ENCODE measurements at regions not wholly inside any gene's neighbourhood (a gene's known extent, or its start where the extent isn't known, plus 50 kb on each side); places are given as distances from the start of the nearest gene placed in this dataset.

GRCh38 chr9:81391457-81391825, 297.9 kb downstream of the TLE1 start:
- DNase-seq (ENCODE audit: low read depth), result no peak

- peak; percentile 34 for DNase-seq (ENCODE audit: low read depth)
Measured at GRCh38 chr9:81390792-81391456, 298.4 kb downstream of the TLE1 start.

GRCh38 chr9:81389569-81389993, 299.8 kb downstream of the TLE1 start:
- peak; percentile 99 for DNase-seq (ENCODE audit: low read depth)

- no peak for DNase-seq (ENCODE audit: low read depth)
Measured at GRCh38 chr9:81388831-81389230, 300.5 kb downstream of the TLE1 start.

GRCh38 chr9:81387360-81388106, 301.8 kb downstream of the TLE1 start:
- no peak for DNase-seq (ENCODE audit: low read depth)

GRCh38 chr9:81384911-81385310, 304.4 kb downstream of the TLE1 start:
- DNase-seq (ENCODE audit: low read depth), result no peak

- DNase-seq (ENCODE audit: low read depth), result no peak
Measured at GRCh38 chr9:81382281-81382680, 307.1 kb downstream of the TLE1 start.

- no peak for DNase-seq (ENCODE audit: low read depth)
Measured at GRCh38 chr9:81381694-81382093, 307.7 kb downstream of the TLE1 start.

- DNase-seq (ENCODE audit: low read depth), result peak; percentile 82
Measured at GRCh38 chr9:81380504-81381359, 308.6 kb downstream of the TLE1 start.

- DNase-seq (ENCODE audit: low read depth), result no peak
Measured at GRCh38 chr9:81379655-81380054, 309.7 kb downstream of the TLE1 start.

- no peak for DNase-seq (ENCODE audit: low read depth)
Measured at GRCh38 chr9:81377921-81378320, 311.4 kb downstream of the TLE1 start.

GRCh38 chr9:81377320-81377719, 312.0 kb downstream of the TLE1 start:
- DNase-seq (ENCODE audit: low read depth), result no peak

- DNase-seq (ENCODE audit: low read depth), result no peak
Measured at GRCh38 chr9:81375187-81376100, 313.9 kb downstream of the TLE1 start.

GRCh38 chr9:81374459-81375186, 314.7 kb downstream of the TLE1 start:
- DNase-seq (ENCODE audit: low read depth), result no peak

- no peak for DNase-seq (ENCODE audit: low read depth)
Measured at GRCh38 chr9:81373294-81373693, 316.1 kb downstream of the TLE1 start.

GRCh38 chr9:81372628-81373191, 316.6 kb downstream of the TLE1 start:
- no peak for DNase-seq (ENCODE audit: low read depth)

GRCh38 chr9:81371824-81372223, 317.5 kb downstream of the TLE1 start:
- DNase-seq (ENCODE audit: low read depth), result no peak

- no peak for DNase-seq (ENCODE audit: low read depth)
Measured at GRCh38 chr9:81370650-81371049, 318.7 kb downstream of the TLE1 start.

- DNase-seq (ENCODE audit: low read depth), result no peak
Measured at GRCh38 chr9:81370096-81370495, 319.3 kb downstream of the TLE1 start.

GRCh38 chr9:81369121-81369520, 320.2 kb downstream of the TLE1 start:
- no peak for DNase-seq (ENCODE audit: low read depth)
